Embryonic facial prominence (tissue), 1 donor: ENCODE measurements at regions not wholly inside any gene's neighbourhood (a gene's known extent, or its start where the extent isn't known, plus 50 kb on each side); places are given as distances from the start of the nearest gene placed in this dataset.

ENCODE experiments used
- DNase-seq: peaks from one replicate; pipeline ENCODE4 v3.0.0-alpha.2; 2016; ENCODE audit errors: extremely low spot score

DNA sequence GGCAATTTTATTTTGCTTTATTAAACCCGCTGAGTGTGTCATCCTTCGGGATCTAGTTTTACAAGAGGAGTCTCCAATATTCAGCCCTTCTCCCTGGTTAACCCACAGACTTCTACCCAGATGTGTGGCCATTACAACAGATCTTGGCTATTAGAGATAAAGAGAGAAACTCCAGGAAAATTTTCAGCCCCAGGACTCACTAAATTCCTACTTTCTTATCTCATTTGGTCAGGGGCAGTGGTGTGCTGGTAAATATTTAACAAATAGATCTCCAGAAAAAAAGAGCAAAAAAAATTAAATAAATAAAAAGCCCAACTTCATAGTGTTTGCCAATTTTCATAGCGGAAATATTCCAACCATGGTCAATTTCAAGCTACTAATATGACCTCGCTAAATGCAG lies 168.4 kb downstream of the RND3 start:
- no peak for DNase-seq

DNA sequence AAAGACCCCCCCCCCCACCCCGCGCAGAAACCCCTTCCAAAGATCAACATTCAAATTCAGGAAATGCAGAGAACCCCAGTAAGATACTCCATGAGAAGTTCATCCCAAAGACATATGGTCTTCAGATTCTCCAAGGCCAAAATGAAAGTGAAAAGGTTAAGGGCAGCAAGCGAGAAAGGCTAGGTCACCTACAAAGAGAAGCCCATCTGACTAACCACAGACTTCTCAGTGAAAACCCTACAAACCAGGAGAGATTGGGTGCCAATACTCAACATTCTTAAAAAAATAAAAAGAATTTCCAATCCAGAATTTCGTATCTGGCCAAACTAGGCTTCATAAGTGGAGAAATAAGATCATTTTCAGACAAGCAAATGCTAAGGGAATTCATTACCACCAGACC lies 175.2 kb downstream of the RND3 start:
- DNase-seq = no peak

DNA sequence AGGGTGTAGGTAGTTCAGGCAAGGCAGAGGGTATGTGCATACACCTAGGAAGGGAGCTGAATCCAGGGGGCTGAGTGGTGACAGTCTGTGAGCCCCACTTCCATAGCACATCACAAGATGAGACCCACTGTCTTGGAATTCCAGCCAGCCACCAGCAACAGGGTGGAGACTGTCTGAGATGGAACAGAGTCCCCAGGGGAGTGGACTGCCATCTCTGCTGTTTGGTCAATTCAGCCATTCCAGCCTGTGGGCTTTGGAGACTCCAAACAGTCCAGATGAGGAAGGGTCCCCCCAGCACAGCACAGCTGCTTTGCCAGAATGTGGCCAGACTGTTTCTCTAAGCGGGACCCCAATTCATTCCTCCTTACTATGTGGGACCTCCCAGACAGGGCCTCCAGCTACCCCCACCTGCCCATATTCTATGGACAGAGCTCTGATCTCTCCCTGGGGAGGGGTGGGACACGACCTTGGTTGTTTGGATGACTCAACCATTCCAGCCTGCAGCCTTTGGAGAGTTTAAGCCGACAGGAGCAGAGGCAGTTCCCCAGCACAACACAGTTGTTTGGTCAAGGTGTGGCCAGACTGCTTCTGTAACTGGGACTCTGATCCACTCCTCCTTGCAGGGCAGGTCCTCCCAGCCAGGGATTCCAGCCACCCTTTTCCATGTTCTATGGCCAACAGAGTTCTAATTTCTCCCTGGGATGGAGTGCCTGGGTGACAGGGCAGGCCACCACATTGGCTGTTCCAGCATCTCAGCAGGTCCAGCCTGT lies 178.0 kb downstream of the RND3 start:
- DNase-seq = no peak

DNA sequence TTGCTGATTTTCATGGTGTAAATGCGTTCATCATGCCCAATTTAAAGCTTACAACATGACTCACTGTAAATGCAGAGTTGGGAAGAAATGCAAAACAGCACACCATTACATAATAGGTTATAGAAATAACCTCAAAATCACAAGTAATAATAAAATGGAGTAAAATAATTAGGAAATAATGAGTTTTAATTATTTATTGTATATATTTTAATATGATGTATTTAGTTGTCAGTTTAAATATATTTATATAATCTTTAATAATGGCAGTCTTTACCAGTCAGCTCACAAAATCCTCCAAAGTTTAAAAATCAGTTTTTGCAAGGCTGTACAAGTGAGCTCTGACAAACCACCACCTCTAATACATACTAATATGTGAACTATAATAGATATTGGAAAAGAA lies 180.2 kb downstream of the RND3 start:
- no peak for DNase-seq

DNA sequence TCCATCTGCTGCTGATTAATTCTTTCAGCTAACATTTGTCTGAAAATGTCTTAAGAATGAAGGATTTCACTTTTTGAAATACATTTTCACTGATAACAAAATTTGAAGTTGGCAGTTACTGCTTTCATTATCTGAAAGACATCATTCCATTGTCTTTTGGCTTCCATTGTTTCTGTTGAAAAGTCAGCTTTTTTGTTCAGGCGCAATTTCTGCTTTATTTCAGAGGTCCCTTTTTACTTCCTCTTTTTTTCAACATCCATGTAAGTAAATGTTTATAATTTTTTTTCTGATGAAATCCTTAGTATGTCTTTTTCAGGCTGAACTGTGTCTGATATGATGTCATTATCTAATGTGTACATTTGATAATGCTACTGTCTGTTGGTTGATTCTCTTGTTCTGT lies 184.2 kb downstream of the RND3 start:
- DNase-seq = no peak

DNA sequence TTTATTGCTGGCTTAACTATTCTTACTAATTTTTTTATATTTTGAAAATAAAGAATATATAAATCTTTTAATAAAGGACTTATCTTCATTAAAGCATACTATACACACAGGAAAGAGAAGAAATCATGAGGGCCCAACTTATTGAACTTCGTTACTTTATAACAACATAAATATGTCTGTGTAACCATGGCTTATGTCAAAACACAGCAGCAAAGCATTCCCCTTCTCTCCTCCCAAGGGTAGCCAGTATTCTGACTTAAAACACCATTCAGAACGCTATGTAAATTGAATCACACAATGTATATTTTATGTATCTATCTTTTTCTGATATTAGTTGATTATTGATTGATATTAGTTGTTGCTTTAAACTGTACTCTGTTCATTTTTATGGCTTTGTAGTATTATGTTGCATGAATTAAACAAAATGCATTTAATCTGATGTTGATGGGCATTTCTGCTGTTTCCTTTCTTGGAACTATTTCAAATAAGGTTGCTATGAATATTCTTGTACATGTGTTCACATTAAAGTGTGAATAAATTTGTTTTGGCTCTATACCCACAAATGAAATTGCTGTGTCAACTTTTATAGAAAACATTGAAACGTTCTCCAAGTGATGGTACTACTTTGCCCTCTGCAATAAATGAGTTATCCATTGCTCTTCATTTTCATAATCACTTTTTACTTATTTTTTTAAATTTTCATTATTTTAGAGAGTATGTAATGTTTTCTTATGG lies 188.7 kb downstream of the RND3 start:
- no peak for DNase-seq

DNA sequence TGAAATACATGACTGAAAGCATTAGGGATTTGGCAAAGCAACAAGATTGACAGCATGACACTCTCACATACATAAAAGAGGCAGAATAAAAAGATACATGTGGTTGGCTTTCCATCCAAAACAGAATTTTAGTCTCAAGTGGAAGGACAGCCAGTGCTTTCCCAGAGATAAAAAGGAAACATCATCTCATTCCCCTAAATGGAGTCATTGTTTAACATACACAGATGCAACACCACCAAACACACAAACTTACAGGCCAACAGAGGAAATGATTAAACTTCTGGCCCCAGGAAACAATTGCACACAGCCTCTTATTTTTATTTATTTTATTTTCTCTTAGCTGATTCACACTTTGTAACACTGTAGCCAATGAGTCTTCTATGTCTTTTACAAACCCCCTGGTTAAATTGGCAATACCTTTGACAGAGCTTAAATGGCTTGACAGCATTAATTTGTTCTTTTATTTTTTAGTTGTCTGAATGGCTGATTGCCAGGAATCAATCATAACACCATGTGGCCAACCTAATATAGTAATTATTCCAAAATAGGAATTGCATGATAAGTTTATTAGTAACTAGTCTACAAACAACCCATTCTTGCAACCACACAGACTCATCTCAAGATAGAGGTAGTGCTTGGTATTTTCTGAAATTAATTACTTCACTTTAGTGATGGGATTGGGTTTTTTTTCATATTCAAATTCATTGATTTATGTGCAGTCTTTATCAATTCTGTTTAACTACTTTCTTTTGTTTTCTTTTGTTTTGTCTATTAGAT lies 190.5 kb downstream of the RND3 start:
- DNase-seq = no peak

DNA sequence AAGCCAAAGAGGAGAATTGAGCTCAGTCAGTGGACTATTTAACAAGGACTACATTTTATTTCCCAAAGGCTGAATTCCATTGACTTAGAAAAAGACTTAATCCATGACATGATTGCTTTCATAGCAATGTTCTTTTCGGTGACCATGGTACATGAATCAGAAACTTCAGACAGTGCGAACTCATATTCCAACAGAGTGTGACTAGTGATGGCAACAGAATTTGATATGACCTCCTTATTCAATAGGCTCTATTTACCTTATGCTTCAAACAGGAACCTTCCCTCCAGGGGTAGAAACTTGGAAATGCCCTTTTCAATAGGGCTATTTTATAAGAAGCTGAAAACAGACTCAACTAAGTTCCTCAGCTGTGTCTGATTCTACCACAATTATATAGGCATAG lies 191.9 kb downstream of the RND3 start:
- DNase-seq = no peak

DNA sequence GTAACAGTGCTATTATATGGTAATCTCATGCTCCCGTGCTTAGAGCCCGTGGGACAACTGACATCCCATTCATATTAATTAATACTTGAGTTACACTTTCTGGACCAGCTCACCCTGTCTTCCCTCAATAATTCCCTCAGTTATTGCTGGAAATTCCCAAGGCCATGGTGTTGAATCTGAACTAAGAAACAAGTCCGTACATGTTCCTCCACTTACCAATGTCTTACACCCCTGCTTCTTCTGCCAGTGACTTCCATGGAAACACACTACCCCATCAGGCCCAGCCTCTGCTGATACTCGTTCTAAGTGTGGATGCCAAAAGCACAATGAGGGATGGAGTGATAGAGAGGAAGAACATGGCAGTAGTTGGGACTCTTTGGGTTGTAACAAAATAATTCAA lies 193.7 kb downstream of the RND3 start:
- no peak for DNase-seq

DNA sequence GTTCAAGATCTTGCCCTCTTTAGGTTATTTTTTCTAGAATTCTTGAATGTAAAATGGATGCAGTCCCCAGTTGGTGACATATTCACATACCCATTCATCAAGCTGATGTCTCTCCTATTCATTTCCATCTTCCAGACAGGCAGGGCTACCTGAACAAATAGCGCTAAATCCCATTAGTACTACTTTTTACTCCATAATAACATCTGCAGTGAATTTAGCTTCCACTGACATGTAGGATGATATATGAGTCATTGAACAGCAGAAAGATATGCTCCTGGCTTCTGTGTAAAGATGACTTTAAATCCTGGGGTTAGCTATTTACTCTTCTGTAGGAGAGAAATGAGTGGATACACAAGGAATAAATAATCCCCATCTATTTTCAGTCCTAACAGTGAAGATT lies 194.7 kb downstream of the RND3 start:
- DNase-seq = no peak

DNA sequence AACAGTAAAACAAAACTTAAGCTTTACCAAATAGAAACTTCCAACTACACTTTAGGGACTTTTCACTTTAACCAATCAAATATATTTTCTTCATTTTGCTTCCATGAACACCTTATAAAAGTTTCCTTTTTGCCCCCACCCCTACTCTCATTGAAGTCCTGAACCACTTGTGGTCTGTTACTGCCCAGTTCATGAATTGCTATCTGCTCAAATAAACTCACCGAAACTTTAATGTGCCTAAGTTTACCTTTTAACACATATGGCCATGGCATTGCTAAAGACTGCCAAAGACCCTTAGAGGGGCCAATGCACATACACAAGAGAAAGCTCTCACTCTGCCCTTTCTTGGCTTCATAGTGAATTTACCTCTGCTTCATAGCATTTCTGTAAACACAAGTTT lies 195.3 kb downstream of the RND3 start:
- DNase-seq = no peak

DNA sequence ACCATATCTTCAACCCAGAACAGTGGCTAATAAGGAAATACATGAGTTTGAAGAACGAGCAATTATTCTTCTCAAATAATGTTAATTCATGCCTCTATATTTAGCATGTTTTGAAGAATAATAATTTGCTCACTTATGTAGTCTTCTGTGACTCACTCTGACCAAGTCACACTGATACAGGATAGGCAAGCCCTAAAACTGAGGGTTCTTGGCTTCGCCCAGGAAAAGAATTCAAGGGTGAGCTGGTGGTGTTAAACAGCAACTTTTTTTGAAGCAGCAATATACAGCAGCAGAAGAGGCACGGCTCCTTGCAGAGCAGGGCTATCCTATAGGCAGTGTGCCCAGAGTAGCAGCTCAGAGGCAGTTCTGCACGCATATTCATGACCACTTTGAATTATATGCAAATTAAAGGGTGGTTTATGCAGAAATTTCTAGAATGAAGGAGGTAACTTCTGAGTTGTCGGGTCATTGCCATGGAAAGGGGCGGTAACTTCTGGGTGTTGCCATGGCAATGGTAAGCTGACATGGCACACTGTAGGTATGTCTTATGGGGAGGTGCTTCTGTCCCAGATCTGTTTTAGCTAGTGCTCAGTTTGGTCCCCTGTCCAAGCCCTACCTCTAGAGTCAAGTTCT lies 200.6 kb downstream of the RND3 start:
- DNase-seq = no peak

DNA sequence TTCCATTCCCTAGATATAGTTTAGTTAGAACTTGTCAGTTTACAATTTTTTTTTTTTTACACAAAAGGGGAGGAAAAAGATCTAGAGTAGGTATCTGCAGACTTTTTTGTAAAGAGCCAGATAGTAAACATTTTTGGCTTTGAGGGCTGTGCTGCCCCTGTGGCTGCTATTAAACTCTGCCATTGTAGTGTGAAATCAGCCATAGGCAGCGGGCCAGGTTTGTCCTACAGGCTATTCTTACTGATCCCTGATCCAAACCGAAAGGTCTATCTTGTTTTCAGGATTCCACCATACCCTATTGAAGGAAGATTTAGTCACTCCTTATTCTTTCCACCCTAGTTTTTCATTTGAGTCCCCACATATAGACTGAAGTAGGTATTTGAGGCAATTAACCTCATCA lies 203.4 kb downstream of the RND3 start:
- DNase-seq = no peak

DNA sequence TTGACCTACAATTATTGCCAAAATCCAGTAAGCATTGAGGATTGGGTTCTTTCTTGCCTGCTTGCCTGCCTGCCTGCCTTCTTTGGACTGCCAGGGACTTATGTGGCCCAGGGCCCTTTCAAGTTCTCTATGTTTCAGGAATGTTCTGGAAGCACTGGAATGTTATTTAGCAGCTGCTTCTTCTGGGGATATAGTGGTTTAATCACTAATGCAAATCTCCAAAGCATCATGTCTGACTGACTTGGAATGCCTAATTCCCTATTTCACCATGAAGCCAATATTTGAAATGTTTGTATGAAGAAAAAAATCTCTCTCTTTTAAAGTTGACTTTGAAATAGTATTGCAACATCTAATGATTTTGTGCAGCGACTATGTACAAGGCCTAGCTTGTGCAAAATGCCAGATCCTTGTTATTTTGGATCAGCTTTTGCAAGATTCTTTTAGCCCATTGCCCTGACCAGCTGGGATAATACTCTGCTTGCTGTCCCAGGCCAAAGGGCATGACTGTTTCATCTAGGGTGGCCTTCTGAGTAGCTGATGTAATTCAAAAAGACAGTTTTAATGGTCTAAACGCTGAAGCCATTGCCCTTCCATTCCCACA lies 204.6 kb downstream of the RND3 start:
- no peak for DNase-seq

DNA sequence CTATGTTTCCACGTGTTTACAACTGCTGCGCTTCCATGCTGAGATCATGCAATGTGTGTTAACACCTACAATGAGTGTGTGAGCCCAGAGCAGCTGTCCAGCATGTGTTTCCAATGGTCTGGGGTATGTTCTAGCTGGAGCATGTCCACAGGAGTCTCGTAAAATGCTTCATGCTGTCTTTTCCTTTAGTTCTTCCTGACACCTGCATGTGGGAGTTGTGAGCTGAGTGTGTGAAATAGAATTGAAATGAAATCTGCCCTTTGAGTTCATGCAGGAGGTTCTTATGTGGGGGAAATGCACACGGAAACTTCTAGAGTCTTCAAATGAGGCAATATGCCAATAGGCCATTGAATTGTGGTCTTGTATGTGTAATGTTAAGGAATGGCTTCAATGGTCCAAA lies 205.1 kb downstream of the RND3 start:
- no peak for DNase-seq

DNA sequence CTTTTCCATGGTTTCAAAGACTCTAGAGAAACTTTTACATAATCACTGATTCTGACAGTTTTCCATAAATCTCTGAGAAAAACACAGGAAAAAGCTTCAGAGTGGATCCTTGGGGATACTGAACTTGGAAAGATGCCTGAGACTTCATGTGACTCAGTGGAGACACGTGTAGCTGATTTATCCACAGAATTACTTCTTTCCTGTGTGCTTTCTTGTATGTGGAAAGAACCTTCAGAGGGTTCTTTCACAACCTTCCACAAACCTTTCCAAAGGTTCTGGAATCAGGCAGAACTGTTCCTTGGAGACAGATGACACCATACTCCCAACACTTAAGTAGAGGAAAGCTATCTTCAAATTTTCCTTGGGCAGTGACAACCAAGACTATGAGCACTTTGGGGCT lies 207.2 kb downstream of the RND3 start:
- DNase-seq = no peak

DNA sequence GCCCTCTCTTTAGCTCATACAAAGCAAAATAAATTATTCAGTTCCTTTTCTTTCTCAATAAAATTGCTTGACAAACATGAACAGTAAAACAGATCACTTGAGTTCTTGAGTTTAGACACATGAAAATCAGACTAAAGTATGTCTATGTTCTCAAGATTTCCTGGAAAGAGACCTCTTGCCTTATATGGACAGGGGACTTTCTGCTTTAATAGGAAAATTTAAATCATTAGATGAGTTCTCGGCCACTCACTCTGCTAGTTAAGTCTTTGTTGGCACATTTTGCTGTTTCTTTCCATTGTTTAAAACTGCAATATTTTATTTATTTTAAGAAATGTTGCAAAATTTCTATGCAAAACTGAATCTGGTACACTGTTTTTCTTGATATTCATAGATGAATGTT lies 207.8 kb downstream of the RND3 start:
- no peak for DNase-seq

DNA sequence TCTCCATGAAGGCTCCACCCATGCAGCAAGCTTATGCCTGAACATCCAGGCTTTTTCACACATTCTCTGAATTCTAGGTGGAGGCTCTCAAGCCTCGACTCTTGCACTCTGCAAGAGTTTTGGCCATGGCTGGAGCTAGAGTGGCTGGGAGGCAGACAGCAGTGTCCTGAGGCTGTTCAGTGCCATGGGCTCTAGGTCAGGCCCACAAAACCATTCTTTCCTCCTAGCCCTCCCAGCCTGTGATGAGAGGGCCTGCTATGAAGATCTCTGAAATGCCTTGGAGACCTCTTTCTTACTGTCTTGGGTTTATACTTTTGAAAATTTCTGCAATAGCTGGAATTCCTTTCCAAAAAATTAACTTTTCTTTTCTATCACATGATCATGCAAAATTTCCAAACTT lies 210.7 kb downstream of the RND3 start:
- DNase-seq = no peak

DNA sequence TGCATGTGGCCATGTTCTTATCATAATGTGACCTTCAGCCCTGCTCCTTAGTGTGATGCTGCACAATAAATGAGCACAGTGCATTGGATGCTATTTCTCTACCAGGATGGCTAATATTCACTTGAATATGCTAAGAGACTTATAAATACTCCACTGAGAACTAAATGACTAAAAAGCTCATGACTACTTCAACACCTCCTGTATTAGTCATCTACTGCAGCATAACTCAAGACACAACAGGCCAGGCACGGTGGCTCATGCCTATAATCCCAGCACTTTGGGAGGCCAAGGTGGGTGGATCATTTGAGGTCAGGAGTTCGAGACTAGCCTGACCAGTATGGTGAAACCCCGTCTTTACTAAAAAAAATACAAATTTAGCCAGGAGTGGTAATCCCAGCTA lies 213.4 kb downstream of the RND3 start:
- no peak for DNase-seq

DNA sequence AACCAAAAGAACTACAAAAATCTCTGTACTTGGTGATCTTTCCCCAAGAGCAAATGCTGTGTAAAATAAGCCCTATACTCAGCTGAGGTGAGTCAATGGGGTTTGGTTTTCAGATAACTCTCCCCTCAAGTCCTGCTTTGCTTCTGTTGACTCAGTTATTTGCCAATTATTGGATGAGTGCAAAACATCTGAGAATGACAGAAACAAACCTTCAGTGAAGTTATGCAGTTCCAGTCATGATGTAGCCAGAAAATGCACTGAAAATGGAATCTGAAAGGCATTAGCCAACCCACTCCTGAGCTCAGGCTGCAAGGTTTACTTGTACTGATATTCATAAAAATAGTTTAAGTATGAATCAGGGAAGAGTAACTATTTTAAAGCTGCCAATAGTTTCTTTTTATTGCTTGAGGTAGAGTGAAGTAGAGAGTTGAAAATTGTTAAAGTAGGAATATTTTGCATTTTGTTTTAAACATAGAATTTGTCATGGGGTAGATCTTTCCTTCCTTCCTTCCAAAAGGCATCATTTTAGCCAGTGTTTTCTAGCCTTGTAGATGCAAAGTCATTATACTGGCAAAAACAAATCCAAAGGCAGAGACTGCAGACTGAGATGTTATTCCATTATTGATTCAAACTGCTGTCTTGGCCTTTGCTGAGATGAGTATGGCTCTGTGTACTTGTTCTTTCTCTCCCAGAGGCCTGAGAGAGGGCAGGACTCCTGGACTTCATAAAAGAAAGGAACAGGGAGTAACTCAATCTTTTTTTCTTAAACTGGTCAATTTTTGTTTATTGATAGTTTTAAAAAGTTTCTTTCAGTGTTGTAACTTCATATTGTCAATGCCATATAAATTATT lies 215.3 kb downstream of the RND3 start:
- no peak for DNase-seq
